Activated naive CD4-positive, alpha-beta T cell treated with anti-CD3 and anti-CD28 coated beads, Interleukin-2, amount 50 U/mL, for 24 hours (primary cell): ENCODE measurements at regions not wholly inside any gene's neighbourhood (a gene's known extent, or its start where the extent isn't known, plus 50 kb on each side); places are given as distances from the start of the nearest gene placed in this dataset.
"Not testable (repeated sequence)": the region's sequence is repeated elsewhere in the genome, so short reads cannot be mapped to it uniquely, and the experiment has no call there.

ENCODE experiments used
- H3K27ac Mint-ChIP-seq: one replicate; pipeline ENCODE4 v1.8.0; 2021; ENCODE audit warnings: mild to moderate bottlenecking, mixed read lengths
- H3K27me3 Mint-ChIP-seq: one replicate; pipeline ENCODE4 v1.8.0; 2021; ENCODE audit warnings: mixed read lengths
- H3K36me3 Mint-ChIP-seq: one replicate; pipeline ENCODE4 v1.8.0; 2021; ENCODE audit warnings: mixed read lengths
- H3K4me1 Mint-ChIP-seq: one replicate; pipeline ENCODE4 v1.8.0; 2021; ENCODE audit warnings: mixed read lengths
- H3K4me3 Mint-ChIP-seq: one replicate; pipeline ENCODE4 v1.8.0; 2021; ENCODE audit warnings: mild to moderate bottlenecking, mixed read lengths
- H3K9me3 Mint-ChIP-seq: one replicate; pipeline ENCODE4 v1.8.0; 2021; ENCODE audit warnings: mixed read lengths

DNA sequence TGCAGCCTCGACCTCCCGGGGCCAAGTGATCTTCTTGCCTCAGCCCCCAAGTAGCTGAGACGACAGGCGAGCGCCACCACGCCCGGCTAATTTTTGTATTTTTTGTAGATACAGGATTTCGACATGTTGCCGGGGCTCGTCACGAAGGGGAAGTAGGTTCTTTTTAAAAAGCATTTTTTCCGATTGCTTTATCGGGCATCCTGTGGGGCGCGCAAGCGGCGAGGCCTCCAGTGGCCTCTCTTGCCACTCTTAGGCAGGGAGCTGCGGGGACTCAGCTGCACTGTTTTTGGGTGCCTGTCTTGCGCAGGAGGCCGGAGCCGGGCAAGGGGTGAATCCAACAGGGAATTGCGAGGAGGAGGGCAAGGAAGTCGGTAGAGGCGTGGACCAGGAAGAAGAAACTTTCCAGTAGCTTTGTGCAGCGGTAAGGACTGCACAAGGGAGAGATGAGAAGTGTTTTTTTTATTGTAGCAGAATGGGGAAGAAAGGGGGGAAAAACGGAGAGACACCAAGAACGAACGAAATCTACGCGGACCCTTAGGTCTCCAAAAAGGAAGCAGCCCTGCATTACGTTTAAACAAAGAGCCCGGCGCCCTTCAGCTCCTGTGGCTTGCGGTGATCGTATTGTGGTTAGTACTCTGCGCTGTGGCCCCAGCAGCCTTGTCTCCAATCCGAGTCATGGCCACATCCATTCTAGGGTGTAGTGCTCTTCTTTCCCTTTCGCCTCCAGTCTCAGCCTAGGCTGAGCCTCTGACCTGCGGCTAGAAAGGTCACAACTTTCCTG lies 164.8 kb downstream of the PPIAL4G start:
- Mint-ChIP-seq H3K4me1 (peaks cover 19% of the 10 kb centered on the region), H3K36me3 (no peaks in the 10 kb centered on the region), H3K27ac (no peak overlapping the region), H3K27me3 (peaks cover 2% of the 10 kb centered on the region), H3K4me3 (peak overlapping the region; percentile 96), H3K9me3 (no peaks in the 10 kb centered on the region)

DNA sequence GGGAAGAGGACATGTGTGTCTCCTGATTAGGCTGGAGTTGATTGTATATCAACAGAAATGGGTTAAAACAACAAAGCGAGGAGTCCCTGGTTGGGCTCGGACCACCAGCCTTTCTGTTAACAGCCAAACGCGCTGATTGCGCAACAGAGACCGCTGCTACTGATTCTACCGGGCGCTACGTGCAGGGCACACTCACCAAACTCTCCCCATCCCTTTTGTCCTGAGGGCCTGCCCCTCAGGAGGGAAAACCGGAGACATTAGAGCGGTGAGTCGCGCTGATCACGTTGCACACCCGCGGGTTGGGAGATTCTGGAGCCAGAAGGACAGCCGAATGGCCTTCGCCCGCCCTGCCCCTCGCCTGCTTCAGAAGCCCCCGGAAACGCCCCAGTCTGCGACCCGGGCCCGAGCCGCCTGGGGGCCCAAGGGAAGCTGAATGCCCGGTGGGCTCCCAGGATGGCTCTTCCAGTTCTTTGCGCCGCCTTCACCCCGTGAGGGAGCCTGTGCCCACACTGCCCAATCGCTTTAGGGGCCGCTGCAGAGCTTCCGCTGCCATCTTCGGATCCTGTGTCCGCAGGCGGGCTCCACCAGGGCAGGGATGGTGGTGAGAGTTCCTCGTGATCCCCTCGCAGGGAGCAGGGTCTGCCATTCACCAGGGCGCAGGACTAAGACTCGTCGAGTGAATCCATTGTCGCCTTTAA lies 165.4 kb upstream of the NBPF11 start:
- peaks cover 2% of the 10 kb centered on the region for H3K27me3 Mint-ChIP-seq
- H3K4me1 Mint-ChIP-seq, result peaks cover 19% of the 10 kb centered on the region
- no peaks in the 10 kb centered on the region for H3K9me3 Mint-ChIP-seq
- peak overlapping the region; percentile 96 for H3K4me3 Mint-ChIP-seq
- H3K27ac Mint-ChIP-seq, result no peak overlapping the region
- H3K36me3 Mint-ChIP-seq, result no peaks in the 10 kb centered on the region

DNA sequence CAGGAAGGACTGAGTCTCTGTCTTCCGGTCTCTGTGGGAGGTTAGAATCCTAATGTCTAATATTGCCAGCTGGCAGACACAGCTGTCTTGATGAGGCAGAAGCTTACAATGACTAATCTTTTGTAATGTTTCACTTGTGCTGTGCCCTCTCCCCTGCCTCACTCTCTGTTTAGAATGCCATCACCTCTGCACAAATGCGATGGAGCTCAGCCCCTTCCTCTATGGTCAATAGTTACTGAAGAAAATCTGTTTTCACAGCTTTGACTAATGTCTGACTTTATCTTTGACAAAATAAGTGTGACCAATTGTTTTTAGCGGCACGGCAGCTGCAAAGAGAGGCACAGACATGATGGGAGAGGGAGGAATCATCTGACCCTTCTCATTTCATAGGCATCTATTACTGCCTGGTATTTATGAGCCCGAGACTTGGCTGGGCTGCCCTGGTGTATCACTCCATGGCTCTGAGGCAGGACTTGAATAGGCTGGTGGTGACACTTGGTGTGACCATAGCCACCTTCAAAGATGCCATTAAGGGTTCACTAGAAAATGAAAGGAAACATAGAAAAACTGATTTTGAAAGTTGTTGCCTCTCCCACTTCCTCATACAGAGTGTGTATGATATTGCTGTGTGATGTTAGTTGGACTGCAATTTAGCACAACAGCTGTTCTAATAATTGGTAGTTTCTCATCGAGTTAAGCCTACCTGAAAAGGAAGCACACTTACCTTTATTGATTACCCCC lies 163.2 kb upstream of the NBPF11 start:
- Mint-ChIP-seq H3K27ac (no peak overlapping the region), H3K4me3 (no peak overlapping the region), H3K4me1 (peaks cover 29% of the 10 kb centered on the region), H3K27me3 (peaks cover 16% of the 10 kb centered on the region), H3K9me3 (peaks cover 13% of the 10 kb centered on the region), H3K36me3 (peaks cover 1% of the 10 kb centered on the region)

DNA sequence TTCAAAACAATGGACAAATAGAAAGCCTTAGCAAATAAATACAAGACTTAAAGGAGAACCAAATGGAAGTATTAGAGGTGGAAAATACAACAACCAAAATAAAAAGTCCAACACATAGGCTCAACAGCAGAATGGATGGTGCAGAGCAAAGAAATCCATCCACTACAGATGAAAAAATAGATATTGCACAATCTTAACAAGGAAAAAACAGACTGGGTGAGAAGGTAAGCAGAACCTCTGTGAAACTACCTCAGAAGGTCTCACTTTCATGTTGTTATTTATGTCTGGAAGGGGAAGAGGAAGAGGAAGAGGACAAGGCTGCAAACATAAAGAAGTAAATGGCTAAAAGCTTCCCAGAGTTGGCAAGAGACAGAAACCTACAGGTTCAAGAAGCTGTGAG lies 158.7 kb upstream of the NBPF11 start:
- H3K4me1 Mint-ChIP-seq, result peaks cover 10% of the 10 kb centered on the region
- H3K9me3 Mint-ChIP-seq, result peaks cover 13% of the 10 kb centered on the region
- no peak overlapping the region for H3K27ac Mint-ChIP-seq

DNA sequence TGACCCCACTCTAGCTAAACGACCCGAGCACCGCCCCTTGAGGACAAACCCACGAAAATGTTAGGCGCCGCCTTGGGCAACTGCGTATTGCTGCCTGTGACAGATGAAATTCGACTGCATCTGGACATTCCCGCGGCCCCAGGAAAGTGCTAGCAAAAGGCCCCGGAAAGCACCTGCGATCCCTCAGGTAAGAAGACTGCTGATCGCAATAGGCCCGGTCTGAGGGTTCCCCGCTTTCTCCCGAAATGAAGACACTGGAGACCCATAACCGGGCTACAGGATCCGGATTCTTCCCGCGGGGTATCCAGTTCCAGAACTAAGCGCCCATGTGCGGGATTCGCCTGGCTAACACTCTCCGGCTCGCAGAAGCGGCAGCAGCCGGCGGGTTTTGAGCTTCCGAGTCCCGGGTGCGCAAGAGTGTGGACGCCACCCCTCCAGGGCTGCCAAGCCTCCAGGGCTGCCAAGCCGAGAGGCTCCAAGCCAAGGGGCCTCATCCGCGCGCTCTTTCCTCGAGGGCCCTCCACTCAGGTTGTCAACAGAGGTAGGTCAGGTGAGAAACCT lies 157.9 kb upstream of the NBPF11 start:
- Mint-ChIP-seq H3K9me3 (peaks cover 13% of the 10 kb centered on the region), H3K4me3 (no peak overlapping the region), H3K4me1 (peaks cover 10% of the 10 kb centered on the region), H3K27ac (no peak overlapping the region), H3K36me3 (peaks cover 1% of the 10 kb centered on the region), H3K27me3 (peaks cover 41% of the 10 kb centered on the region)

More for the DNA sequence above, 158.7 kb upstream of the NBPF11 start:
- Mint-ChIP-seq H3K27me3 (peaks cover 37% of the 10 kb centered on the region), H3K36me3 (peaks cover 1% of the 10 kb centered on the region), H3K4me3 (no peak overlapping the region)

DNA sequence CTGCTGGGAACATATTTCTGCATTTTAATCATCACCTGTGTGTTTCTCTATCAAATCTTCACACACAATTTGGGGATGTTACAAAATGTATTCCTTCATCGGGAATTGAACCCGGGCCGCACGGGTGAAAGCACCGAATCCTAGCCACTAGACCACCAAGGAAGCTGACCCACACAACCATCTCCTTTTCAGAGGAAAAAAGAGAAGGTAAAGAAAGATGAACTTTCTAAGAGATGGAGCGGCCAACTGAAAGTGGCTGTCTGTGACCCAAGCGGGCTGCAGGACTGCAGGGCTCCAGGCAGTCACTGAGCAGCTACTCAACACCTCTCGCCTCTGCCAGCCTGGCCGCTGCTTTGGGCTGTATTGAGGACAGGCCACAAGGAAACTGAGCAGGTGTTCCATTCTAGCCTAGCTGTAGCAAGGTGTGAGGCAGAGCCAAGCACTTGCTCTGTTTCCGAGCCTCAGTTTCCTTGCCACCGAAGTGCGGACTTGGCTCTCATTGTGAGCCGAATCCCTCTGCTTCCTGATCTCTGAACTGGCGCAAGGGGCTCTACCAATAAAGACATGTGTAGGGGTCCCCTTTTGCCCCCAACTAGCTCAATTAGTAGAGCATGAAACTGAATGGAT lies 156.9 kb upstream of the NBPF11 start:
- Mint-ChIP-seq H3K36me3 (peaks cover 1% of the 10 kb centered on the region), H3K9me3 (peaks cover 13% of the 10 kb centered on the region), H3K4me3 (no peak overlapping the region), H3K27me3 (peaks cover 44% of the 10 kb centered on the region), H3K27ac (no peak overlapping the region), H3K4me1 (peaks cover 15% of the 10 kb centered on the region)

DNA sequence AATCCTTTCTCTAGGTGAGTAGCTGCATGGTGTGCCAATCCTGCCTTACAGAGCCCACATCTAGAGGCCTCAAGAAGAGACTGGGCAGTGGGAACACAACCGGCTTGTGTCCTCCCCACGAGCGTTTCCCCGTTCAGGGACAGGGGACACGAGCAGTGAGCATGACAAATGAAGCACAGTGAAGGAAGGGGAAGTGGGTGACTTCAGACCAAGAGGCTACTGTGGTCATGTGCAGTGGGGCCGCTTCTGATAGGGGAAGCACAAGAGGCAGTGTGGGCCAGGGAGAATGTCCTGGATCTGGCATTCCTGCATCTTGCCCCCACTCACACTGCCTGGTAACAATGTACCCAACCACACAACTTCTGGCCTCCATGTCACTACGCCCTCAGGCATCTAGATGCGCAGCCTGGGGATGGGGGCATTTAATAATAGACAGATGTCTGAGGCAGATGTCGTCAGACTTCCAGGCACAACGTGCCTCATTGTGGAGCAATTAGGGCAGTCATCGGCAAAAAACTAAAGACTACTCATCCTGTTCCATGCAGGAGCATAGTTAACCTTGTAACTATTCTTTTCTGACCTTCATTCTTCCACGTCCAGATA lies 155.6 kb upstream of the NBPF11 start:
- peaks cover 13% of the 10 kb centered on the region for H3K9me3 Mint-ChIP-seq
- peaks cover 48% of the 10 kb centered on the region for H3K27me3 Mint-ChIP-seq
- no peak overlapping the region for H3K27ac Mint-ChIP-seq
- peaks cover 1% of the 10 kb centered on the region for H3K36me3 Mint-ChIP-seq
- peaks cover 18% of the 10 kb centered on the region for H3K4me1 Mint-ChIP-seq
- H3K4me3 Mint-ChIP-seq, result no peak overlapping the region

DNA sequence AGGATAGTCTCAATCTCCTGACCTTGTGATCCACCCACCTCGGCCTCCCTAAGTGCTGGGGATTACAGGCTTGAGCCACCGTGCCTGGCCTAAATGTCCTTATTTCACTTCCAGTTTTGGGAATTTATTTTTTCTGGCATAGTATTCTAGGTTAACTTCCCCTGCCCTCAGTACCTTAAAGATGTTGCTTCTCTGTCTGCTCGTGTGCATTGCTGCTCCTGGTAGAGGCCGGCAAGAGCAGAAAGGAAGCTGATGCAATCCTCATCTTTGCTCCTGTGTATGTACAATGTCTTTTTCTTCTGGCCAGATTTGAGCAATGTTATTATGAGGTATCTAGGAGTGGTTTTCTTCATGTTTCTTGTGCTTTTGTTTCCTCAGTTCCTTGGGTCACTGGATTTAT lies 152.9 kb upstream of the NBPF11 start:
- not testable (repeated sequence) for H3K36me3 Mint-ChIP-seq, H3K27ac Mint-ChIP-seq

DNA sequence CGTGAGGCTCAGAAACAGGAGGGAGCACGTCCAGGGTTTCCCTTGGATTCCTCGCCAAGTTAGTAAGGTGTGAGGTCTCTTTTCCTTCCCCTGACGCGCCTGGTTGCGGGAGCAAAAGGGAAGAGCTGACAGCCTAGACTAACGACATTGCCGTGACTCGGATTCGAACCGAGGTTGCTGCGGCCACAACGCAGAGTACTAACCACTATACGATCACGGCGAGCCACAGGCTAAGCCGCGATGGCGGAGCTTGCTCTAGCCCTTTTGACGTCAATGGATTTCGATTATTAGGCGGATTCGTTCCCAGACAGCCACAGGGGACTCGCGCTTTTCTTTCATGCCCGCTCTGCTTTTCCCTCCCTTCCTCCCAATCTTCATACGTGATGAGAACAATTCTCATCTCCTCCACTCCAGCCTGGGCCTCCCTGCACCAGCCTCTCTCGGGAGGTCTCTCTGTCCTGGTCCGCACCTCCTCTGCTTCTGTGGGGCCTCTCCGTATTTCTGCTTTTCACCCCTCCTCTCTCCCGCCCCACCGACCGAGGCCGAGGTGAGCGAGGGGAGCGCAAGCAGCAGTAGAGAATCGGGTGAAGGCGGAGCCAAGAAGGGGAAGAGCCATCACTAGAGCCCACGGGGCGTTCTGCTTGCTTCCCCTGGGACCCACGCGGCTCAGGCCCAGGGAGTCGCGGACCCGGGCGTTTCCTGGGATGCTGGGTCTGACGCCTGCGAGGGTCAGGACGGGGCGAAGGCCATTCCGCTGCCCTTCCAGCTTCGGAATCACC lies 150.7 kb upstream of the NBPF11 start:
- Mint-ChIP-seq H3K4me3 (peak overlapping the region; percentile 82), H3K27ac (peak overlapping the region; percentile 90), H3K27me3 (peaks cover 27% of the 10 kb centered on the region)
- not testable (repeated sequence) for H3K9me3 Mint-ChIP-seq, H3K4me1 Mint-ChIP-seq, H3K36me3 Mint-ChIP-seq

More for the DNA sequence above, 152.9 kb upstream of the NBPF11 start:
- H3K9me3 Mint-ChIP-seq, H3K4me1 Mint-ChIP-seq, H3K4me3 Mint-ChIP-seq: not testable (repeated sequence)
- H3K27me3 Mint-ChIP-seq, result peaks cover 33% of the 10 kb centered on the region

DNA sequence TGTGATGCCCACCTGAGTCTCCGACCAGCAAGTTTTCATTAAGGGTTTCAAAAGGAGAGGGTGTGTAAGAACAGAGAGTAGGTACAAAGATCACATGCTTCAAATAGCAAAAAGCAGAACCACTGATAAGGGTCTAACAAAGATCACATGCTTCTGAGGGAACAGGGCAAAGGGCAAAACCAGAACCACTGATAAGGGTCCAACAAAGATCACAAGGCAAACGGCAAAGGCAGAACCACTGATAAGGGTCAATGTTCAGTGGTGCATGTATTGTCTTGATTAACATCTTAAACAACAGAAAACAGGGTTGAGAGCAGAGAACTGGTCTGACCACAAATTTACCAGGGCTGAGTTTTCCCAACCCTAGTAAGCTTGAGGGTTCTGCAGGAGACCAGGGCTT lies 145.8 kb upstream of the NBPF11 start:
- not testable (repeated sequence) for H3K4me1 Mint-ChIP-seq, H3K27ac Mint-ChIP-seq, H3K4me3 Mint-ChIP-seq, H3K36me3 Mint-ChIP-seq, H3K27me3 Mint-ChIP-seq, H3K9me3 Mint-ChIP-seq

DNA sequence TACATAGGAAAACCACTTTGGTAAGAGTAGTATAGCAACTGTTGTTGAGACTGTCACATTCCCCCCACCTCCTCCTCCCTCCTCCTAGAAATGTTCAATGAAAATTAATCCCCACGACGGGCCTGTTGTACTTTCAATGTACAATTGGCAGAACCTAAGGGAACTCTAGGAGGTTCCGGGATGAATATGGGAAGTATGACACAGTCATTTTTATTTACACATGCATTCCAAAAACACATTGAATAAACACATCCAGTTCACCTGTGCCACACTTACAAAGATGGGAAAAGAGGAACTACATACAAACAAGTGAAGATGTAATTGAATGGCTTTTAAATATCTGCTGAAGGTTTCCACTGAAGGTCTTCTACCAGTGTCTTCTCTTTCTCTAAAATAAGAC lies 144.4 kb upstream of the NBPF11 start:
- Mint-ChIP-seq H3K27me3 (peaks cover 9% of the 10 kb centered on the region), H3K9me3 (no peaks in the 10 kb centered on the region), H3K4me1 (no peaks in the 10 kb centered on the region), H3K36me3 (no peaks in the 10 kb centered on the region), H3K4me3 (no peak overlapping the region), H3K27ac (no peak overlapping the region)

DNA sequence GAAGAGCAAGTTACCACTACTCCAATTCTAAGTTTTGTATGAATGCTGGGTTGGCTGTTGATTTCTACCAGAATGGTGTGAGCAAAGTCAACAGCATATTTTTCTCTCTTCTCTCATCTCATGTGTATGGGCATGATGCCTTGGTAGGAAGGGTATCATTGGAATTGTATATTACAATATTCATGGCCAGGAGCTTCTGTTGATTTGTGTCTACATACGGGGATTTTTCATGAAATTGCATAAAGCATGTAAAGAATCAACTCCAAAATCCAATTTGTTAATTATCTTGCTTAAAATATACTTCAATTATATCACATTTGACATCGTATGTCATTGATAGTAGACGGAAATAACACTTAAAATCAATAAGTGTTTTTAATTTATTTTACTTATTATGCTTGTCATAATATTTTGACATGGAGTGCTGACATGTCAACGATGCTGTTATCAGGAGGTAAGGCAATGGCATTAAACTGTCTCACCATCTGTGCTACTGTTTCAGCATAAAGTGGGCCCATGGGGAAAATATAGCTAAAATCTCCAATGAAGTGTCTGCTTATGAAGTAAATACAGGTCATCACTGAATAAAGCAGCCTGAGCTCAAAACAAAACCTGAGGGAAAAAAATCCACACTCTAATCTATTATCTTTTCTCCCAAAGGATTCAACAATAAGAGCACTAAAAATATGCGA lies 142.2 kb upstream of the NBPF11 start:
- no peaks in the 10 kb centered on the region for H3K36me3 Mint-ChIP-seq
- no peak overlapping the region for H3K27ac Mint-ChIP-seq
- no peaks in the 10 kb centered on the region for H3K4me1 Mint-ChIP-seq
- H3K27me3 Mint-ChIP-seq, result peaks cover 9% of the 10 kb centered on the region
- H3K9me3 Mint-ChIP-seq, result no peaks in the 10 kb centered on the region
- H3K4me3 Mint-ChIP-seq, result no peak overlapping the region

DNA sequence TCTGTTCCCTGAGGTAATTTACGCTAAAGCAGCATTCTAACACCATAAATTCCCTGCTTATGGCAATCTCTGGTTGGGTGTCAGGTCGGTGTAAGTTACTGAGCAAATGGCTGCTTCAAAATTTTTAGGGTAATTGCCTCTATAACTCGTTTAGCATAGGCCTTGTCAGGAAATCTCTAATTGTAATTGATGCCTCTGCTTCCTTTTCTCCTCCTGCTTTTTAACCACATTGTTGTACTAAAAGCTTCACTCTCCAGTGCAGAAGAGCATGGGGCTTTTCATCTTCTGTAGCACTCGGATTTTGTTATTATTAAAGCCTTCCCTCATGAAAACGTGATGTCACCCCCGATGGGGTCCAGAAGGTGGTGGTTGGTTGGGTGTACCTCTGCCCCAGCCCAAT lies 141.6 kb upstream of the NBPF11 start:
- no peak overlapping the region for H3K27ac Mint-ChIP-seq
- no peaks in the 10 kb centered on the region for H3K36me3 Mint-ChIP-seq
- H3K4me3 Mint-ChIP-seq, result no peak overlapping the region
- H3K4me1 Mint-ChIP-seq, result no peaks in the 10 kb centered on the region
- no peaks in the 10 kb centered on the region for H3K9me3 Mint-ChIP-seq
- peaks cover 9% of the 10 kb centered on the region for H3K27me3 Mint-ChIP-seq

DNA sequence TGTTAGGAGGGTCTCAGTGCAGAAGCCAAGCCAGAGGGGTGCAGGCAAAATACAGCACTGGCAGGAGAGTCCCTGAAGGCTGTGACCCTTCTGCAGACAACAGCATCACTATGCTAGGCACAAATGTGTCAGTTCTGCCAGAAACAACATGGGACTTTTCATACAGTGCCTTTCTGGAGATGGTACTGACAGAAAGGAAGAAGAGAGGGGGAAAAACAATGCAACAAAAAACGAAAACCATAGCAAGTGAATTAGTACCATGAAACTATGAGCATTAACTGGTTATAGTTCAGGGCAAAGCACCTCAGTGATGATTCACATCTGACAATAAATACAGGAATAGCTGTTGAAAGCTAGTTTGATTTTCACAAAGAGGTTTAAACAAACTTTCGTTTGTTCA lies 140.8 kb upstream of the NBPF11 start:
- Mint-ChIP-seq H3K27me3 (peaks cover 9% of the 10 kb centered on the region), H3K4me1 (no peaks in the 10 kb centered on the region), H3K36me3 (no peaks in the 10 kb centered on the region), H3K9me3 (no peaks in the 10 kb centered on the region), H3K4me3 (no peak overlapping the region), H3K27ac (no peak overlapping the region)
